ENCODE measurements at regions not wholly inside any gene's neighbourhood (a gene's known extent, or its start where the extent isn't known, plus 50 kb on each side); places are given as distances from the start of the nearest gene placed in this dataset.

- intact Hi-C loops (cut with DNase I) = no loop called here
- DNase-seq = no peak
- no peak for ATAC-seq (ENCODE audit: low FRiP score)
- Histone ChIP-seq H3K9me3 (ENCODE audit: control insufficient read depth, low read length) (no peaks in the 10 kb centered on the region), H3K36me3 (ENCODE audit: control insufficient read depth in 1 of 2, insufficient read depth in 2 of 2, low read length in 1 of 2) (no peaks in the 10 kb centered on the region), H3K27me3 (ENCODE audit: control insufficient read depth in 1 of 2, insufficient read depth in 2 of 2, low read length in 1 of 2) (no peaks in the 10 kb centered on the region), H3K4me3 (ENCODE audit: low read length in 2 of 2) (no peak overlapping the region), H3K27ac (ENCODE audit: low read depth in 1 of 2, low read length in 2 of 2) (no peak overlapping the region), H3K4me1 (ENCODE audit: control insufficient read depth in 1 of 2, insufficient read depth in 2 of 2, low read length in 2 of 2) (no peaks in the 10 kb centered on the region)
- WGBS, 2 donors = 95% methylated on average over 5 of the region's 5 CpGs
Measured at GRCh38 chr14:100432652-100433427, 109.7 kb downstream of the SLC25A47 start.

DNA sequence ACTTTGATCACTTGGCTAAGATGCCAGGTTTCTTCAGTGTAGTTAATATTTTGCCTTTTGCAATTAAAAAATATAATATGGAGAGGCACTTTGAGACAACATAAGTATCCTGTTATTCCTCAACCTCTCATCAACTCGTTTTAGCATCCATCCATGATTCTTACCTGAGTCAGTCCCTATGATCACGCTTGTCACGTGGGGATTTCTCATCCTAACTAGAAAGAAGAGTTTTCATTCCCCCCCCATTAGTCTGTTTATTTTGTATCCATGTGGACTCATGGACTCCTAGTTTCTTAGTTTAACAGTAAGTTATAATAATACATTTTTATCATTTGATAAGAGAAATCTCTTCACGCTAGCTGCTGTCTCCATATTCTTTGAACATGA lies 110.3 kb downstream of the SLC25A47 start:
- intact Hi-C loops (cut with DNase I) = no loop called here
- 78 to 84% methylated on average over 4 of the region's 4 CpGs for WGBS, 2 donors
- H3K4me3 ChIP-seq (ENCODE audit: low read length in 2 of 2) = no peak overlapping the region
- H3K36me3 ChIP-seq (ENCODE audit: control insufficient read depth in 1 of 2, insufficient read depth in 2 of 2, low read length in 1 of 2) = no peaks in the 10 kb centered on the region
- H3K27ac ChIP-seq (ENCODE audit: low read depth in 1 of 2, low read length in 2 of 2) = no peak overlapping the region
- no peaks in the 10 kb centered on the region for H3K9me3 ChIP-seq (ENCODE audit: control insufficient read depth, low read length)
- no peaks in the 10 kb centered on the region for H3K27me3 ChIP-seq (ENCODE audit: control insufficient read depth in 1 of 2, insufficient read depth in 2 of 2, low read length in 1 of 2)
- no peaks in the 10 kb centered on the region for H3K4me1 ChIP-seq (ENCODE audit: control insufficient read depth in 1 of 2, insufficient read depth in 2 of 2, low read length in 2 of 2)
- DNase-seq (no peak), ATAC-seq (ENCODE audit: low FRiP score) (no peak)

DNA sequence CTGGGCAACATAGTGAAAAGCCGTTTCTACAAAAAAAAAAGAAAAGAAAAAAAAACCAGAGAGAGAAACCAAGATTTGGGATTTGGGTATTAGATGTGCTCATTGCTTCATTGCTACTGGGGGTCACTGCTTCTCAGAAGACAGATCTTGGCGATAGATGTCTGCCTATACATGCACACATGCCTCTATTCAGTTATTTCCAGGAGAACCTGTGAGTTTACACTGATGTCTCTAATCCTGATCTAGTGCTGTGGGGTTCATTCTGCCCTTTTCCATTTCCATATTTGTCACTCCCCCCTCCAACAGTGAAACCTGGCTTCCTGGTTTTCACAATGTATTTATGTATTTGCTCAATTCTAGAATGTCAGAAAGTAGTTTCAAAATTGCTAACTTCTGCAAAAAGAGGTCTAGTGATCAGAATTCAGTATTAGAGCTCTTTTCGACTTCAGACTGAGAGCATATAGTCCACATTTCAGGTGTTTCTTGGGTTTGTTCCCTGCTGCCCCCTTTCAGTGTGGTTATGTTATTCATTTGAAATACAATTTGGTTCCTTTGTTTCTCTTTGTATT lies 111.0 kb downstream of the SLC25A47 start:
- DNase-seq (no peak), ATAC-seq (ENCODE audit: low FRiP score) (no peak)
- intact Hi-C loops (cut with DNase I) = no loop called here
- no peak overlapping the region for H3K27ac ChIP-seq (ENCODE audit: low read depth in 1 of 2, low read length in 2 of 2)
- H3K4me3 ChIP-seq (ENCODE audit: low read length in 2 of 2) = no peak overlapping the region
- H3K9me3 ChIP-seq (ENCODE audit: control insufficient read depth, low read length) = no peaks in the 10 kb centered on the region
- WGBS, 2 donors = 78 to 84% methylated on average over 3 of the region's 3 CpGs
- no peaks in the 10 kb centered on the region for H3K36me3 ChIP-seq (ENCODE audit: control insufficient read depth in 1 of 2, insufficient read depth in 2 of 2, low read length in 1 of 2)
- H3K27me3 ChIP-seq (ENCODE audit: control insufficient read depth in 1 of 2, insufficient read depth in 2 of 2, low read length in 1 of 2) = no peaks in the 10 kb centered on the region
- H3K4me1 ChIP-seq (ENCODE audit: control insufficient read depth in 1 of 2, insufficient read depth in 2 of 2, low read length in 2 of 2) = no peaks in the 10 kb centered on the region

DNA sequence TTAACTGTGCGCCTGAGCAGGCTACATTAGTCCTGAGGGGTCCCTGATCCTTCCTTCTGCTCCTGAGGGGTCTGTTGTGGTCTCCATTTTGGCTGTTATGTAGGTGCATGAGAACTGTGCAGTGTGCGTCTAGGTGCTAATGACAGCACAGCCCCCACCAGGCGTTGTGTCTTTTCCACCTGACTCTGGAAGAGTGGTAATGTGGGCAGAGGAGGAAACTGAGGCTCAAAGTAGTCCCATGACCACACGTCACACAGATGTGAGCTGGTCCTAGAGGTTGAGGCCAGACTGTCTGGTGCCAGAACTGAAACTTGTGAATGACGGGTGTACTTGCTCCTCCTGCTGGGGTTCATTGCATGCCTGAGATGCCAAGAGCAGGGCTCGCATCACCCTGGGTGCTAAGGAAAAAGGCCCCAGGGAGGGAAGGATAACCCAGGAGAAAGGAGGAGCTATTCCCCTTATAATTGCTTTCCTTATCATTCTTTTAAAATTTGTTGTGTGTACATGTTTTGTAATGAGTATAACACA lies 111.8 kb downstream of the SLC25A47 start:
- no peak overlapping the region for H3K4me3 ChIP-seq (ENCODE audit: low read length in 2 of 2)
- intact Hi-C loops (cut with DNase I) = no loop called here
- no peaks in the 10 kb centered on the region for H3K9me3 ChIP-seq (ENCODE audit: control insufficient read depth, low read length)
- H3K27ac ChIP-seq (ENCODE audit: low read depth in 1 of 2, low read length in 2 of 2) = no peak overlapping the region
- H3K4me1 ChIP-seq (ENCODE audit: control insufficient read depth in 1 of 2, insufficient read depth in 2 of 2, low read length in 2 of 2) = no peaks in the 10 kb centered on the region
- H3K27me3 ChIP-seq (ENCODE audit: control insufficient read depth in 1 of 2, insufficient read depth in 2 of 2, low read length in 1 of 2) = no peaks in the 10 kb centered on the region
- DNase-seq (no peak), ATAC-seq (ENCODE audit: low FRiP score) (no peak)
- WGBS, 2 donors = 91 to 92% methylated on average over 6 of the region's 6 CpGs
- H3K36me3 ChIP-seq (ENCODE audit: control insufficient read depth in 1 of 2, insufficient read depth in 2 of 2, low read length in 1 of 2) = no peaks in the 10 kb centered on the region

- intact Hi-C loops (cut with DNase I) = no loop called here
- Histone ChIP-seq H3K4me3 (ENCODE audit: low read length in 2 of 2) (no peak overlapping the region), H3K4me1 (ENCODE audit: control insufficient read depth in 1 of 2, insufficient read depth in 2 of 2, low read length in 2 of 2) (no peaks in the 10 kb centered on the region), H3K9me3 (ENCODE audit: control insufficient read depth, low read length) (no peaks in the 10 kb centered on the region), H3K27ac (ENCODE audit: low read depth in 1 of 2, low read length in 2 of 2) (no peak overlapping the region), H3K27me3 (ENCODE audit: control insufficient read depth in 1 of 2, insufficient read depth in 2 of 2, low read length in 1 of 2) (no peaks in the 10 kb centered on the region), H3K36me3 (ENCODE audit: control insufficient read depth in 1 of 2, insufficient read depth in 2 of 2, low read length in 1 of 2) (no peaks in the 10 kb centered on the region)
- DNase-seq (no peak), ATAC-seq (ENCODE audit: low FRiP score) (no peak)
- 83% methylated on average over 3 of the region's 3 CpGs for WGBS, 2 donors
Measured at GRCh38 chr14:100435459-100435858, 112.3 kb downstream of the SLC25A47 start.

GRCh38 chr14:100436745-100437406 lies 113.7 kb downstream of the SLC25A47 start:
- no peaks in the 10 kb centered on the region for H3K36me3 ChIP-seq (ENCODE audit: control insufficient read depth in 1 of 2, insufficient read depth in 2 of 2, low read length in 1 of 2)
- intact Hi-C loops (cut with DNase I) = no loop called here
- no peak overlapping the region for H3K4me3 ChIP-seq (ENCODE audit: low read length in 2 of 2)
- no peak for DNase-seq
- H3K4me1 ChIP-seq (ENCODE audit: control insufficient read depth in 1 of 2, insufficient read depth in 2 of 2, low read length in 2 of 2) = no peaks in the 10 kb centered on the region
- whole genome bisulfite sequencing, 2 donors = 90 to 93% methylated on average over 7 of the region's 7 CpGs
- H3K27ac ChIP-seq (ENCODE audit: low read depth in 1 of 2, low read length in 2 of 2) = no peak overlapping the region
- ATAC-seq (ENCODE audit: low FRiP score) = no peak
- H3K9me3 ChIP-seq (ENCODE audit: control insufficient read depth, low read length) = no peaks in the 10 kb centered on the region
- H3K27me3 ChIP-seq (ENCODE audit: control insufficient read depth in 1 of 2, insufficient read depth in 2 of 2, low read length in 1 of 2) = no peaks in the 10 kb centered on the region

DNA sequence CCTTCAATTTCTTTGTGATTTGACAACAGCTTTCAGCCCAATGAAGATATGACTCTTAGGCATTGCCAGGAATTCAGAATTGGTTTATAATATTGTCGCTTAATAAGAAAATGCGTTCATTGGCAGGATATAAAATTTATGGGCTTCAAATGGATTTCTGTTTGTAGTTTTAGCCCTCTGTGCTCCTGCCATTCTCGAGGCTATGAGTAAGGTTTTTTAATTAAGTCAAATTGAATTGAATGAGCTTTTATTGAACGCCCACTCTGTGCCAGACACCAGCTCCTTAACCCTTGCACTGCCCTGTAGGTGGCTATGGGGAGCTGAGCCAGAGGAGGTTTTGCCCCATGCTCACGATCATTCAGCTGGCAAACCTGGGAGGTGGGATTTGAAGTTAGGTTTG lies 115.1 kb downstream of the SLC25A47 start:
- 85 to 87% methylated on average over 5 of the region's 5 CpGs for WGBS, 2 donors
- no peaks in the 10 kb centered on the region for H3K36me3 ChIP-seq (ENCODE audit: control insufficient read depth in 1 of 2, insufficient read depth in 2 of 2, low read length in 1 of 2)
- intact Hi-C loops (cut with DNase I) = no loop called here
- DNase-seq (no peak), ATAC-seq (ENCODE audit: low FRiP score) (no peak)
- no peak overlapping the region for H3K4me3 ChIP-seq (ENCODE audit: low read length in 2 of 2)
- no peaks in the 10 kb centered on the region for H3K9me3 ChIP-seq (ENCODE audit: control insufficient read depth, low read length)
- no peaks in the 10 kb centered on the region for H3K27me3 ChIP-seq (ENCODE audit: control insufficient read depth in 1 of 2, insufficient read depth in 2 of 2, low read length in 1 of 2)
- no peaks in the 10 kb centered on the region for H3K4me1 ChIP-seq (ENCODE audit: control insufficient read depth in 1 of 2, insufficient read depth in 2 of 2, low read length in 2 of 2)
- no peak overlapping the region for H3K27ac ChIP-seq (ENCODE audit: low read depth in 1 of 2, low read length in 2 of 2)

DNA sequence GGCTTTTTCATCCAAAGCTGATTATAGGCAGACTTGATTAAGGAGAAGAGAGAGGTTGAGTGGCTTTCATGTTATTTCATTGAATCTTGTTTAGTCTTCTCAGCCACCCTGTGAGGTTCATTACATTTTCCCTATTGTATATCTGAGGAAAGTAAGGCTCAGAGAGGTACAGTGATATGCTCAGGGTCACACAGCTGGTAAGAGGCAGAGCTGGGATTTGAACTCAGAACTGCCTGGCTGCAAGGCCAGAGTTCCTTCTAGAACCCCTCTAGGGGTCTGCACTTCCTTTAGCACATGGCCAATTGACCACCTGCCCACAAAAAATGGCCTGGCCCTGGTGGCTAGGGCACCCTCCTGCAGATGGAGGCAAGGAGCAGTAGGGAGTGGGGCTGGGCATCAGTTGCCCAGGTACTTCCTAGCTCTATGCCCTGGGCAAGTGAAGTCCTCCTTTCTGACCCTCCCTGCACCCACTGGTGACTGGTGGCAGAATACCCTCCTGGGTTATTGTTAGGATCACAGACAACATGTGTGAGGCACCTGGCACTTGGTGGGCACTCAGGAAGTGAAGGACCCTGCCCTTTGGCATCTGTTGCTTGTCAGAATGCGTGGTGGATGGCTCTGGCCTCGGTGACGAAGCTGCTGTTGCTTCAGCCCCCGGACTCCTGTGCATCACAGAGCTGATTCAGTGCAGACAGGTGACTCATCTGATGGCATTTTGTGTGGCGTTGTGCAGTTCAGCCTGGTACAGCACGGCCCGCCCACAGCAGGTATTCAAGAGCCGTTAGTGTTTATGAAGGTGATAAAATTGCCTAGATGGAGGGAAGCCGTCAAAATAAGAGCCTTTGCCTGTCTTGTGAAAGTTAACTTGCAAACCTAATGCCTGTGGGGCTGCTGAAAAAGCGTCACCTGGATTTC lies 115.8 kb downstream of the SLC25A47 start:
- DNase-seq = no peak
- Histone ChIP-seq H3K4me1 (ENCODE audit: control insufficient read depth in 1 of 2, insufficient read depth in 2 of 2, low read length in 2 of 2) (no peaks in the 10 kb centered on the region), H3K9me3 (ENCODE audit: control insufficient read depth, low read length) (no peaks in the 10 kb centered on the region), H3K27ac (ENCODE audit: low read depth in 1 of 2, low read length in 2 of 2) (no peak overlapping the region), H3K4me3 (ENCODE audit: low read length in 2 of 2) (no peak overlapping the region), H3K27me3 (ENCODE audit: control insufficient read depth in 1 of 2, insufficient read depth in 2 of 2, low read length in 1 of 2) (no peaks in the 10 kb centered on the region), H3K36me3 (ENCODE audit: control insufficient read depth in 1 of 2, insufficient read depth in 2 of 2, low read length in 1 of 2) (no peaks in the 10 kb centered on the region)
- no peak for ATAC-seq (ENCODE audit: low FRiP score)
- intact Hi-C loops (cut with DNase I) = no loop called here
- WGBS, 2 donors = 75 to 82% methylated on average over 10 of the region's 10 CpGs
